ENCODE measurements at regions not wholly inside any gene's neighbourhood (a gene's known extent, or its start where the extent isn't known, plus 50 kb on each side); places are given as distances from the start of the nearest gene placed in this dataset.

DNA sequence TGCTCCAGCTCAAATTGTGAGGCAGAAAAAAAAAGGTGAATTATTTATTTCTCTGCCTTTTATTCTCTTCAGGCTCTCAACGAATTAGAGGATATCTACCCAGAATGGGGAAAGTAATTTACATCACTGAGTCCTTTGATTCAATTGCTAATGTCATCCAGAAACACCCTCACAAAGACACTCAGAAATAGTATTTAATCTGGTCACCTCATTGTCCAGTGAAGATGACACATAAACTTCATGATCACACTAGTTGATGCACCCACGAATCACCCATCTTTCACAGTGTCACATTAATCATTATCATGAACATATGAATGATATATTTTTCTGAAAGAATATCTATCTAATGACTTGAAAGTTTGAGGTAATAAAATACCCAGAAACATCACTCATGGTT lies 868.5 kb downstream of the BRINP3 start:
- TF ChIP-seq, protein P1, sequence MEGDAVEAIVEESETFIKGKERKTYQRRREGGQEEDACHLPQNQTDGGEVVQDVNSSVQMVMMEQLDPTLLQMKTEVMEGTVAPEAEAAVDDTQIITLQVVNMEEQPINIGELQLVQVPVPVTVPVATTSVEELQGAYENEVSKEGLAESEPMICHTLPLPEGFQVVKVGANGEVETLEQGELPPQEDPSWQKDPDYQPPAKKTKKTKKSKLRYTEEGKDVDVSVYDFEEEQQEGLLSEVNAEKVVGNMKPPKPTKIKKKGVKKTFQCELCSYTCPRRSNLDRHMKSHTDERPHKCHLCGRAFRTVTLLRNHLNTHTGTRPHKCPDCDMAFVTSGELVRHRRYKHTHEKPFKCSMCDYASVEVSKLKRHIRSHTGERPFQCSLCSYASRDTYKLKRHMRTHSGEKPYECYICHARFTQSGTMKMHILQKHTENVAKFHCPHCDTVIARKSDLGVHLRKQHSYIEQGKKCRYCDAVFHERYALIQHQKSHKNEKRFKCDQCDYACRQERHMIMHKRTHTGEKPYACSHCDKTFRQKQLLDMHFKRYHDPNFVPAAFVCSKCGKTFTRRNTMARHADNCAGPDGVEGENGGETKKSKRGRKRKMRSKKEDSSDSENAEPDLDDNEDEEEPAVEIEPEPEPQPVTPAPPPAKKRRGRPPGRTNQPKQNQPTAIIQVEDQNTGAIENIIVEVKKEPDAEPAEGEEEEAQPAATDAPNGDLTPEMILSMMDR (IDR thresholded peaks at IDR 0.05), result no peak
- TF ChIP-seq POLR2A (IDR thresholded peaks at IDR 0.05), result no peak
- WGBS, 2 donors, result 61 to 70% methylated on average over 2 of the region's 2 CpGs
- H3K4me3 ChIP-seq (ENCODE audit: low read depth, poor library complexity, severe bottlenecking), result no peak overlapping the region
- DNase-seq (ENCODE audit: low spot score in 2 of 2), result no peak
- intact Hi-C loops (cut with DNase I; ENCODE audit: low total_unique reads), result no loop called here

DNA sequence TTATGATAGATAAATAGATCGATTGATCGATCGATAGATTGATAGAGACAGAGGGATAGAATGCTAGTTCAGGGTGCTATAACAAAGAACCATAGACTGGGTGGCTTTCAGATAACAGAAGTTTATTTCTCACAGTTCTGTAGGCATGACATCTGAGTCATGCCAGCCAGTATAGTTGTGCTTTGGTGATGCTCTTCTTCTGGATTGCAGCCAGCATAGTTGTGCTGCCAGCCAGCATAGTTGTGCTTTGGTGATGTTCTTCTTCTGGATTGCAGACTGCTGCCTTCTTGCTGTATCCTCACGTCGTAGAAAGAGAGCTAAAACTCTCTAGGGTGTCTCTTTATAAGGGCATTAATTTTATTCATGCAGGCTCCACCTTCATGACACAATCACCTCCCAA lies 860.8 kb downstream of the BRINP3 start:
- 68 to 73% methylated on average over 5 of the region's 5 CpGs for WGBS, 2 donors
- no peak overlapping the region for H3K4me3 ChIP-seq (ENCODE audit: low read depth, poor library complexity, severe bottlenecking)
- intact Hi-C loops (cut with DNase I; ENCODE audit: low total_unique reads), result no loop called here
- DNase-seq (ENCODE audit: low spot score in 2 of 2), result no peak
- TF ChIP-seq POLR2A (IDR thresholded peaks at IDR 0.05), result no peak
- TF ChIP-seq, protein P1 (IDR thresholded peaks at IDR 0.05), result no peak

DNA sequence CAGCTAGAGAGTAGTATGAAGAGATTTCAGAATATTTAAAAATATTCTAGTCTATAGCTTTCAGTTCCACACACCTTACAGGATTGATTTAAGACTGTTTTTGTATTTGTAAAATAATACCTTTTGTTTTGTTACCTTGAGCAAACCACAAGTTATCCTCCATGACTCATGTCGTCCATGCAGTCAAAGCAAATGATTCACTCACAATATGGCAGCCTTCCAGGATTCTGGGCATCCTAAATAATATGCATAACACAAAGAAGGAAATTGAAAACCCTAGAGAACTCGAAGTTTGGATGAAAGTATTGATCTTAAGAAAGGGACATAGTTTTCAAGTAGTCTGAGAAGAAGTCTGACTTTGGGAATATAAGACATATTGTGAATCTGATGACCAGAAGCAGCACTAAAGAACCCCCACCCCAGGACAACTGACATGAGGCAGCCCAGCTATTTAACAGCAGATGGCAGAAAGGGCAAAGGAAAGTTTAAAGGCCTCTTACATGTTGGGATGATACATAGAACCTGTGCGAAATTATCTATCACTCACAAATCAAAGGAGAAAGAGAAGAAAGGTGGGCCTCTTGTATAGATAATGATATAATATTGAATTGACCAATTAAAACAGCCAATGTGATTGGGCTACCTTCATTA lies 857.9 kb downstream of the BRINP3 start:
- 44 to 51% methylated on average over 3 of the region's 3 CpGs for WGBS, 2 donors
- H3K4me3 ChIP-seq (ENCODE audit: low read depth, poor library complexity, severe bottlenecking), result no peak overlapping the region
- no peak for TF ChIP-seq POLR2A (IDR thresholded peaks at IDR 0.05)
- TF ChIP-seq, protein P1 (IDR thresholded peaks at IDR 0.05), result no peak
- intact Hi-C loops (cut with DNase I; ENCODE audit: low total_unique reads), result no loop called here
- DNase-seq (ENCODE audit: low spot score in 2 of 2), result no peak

DNA sequence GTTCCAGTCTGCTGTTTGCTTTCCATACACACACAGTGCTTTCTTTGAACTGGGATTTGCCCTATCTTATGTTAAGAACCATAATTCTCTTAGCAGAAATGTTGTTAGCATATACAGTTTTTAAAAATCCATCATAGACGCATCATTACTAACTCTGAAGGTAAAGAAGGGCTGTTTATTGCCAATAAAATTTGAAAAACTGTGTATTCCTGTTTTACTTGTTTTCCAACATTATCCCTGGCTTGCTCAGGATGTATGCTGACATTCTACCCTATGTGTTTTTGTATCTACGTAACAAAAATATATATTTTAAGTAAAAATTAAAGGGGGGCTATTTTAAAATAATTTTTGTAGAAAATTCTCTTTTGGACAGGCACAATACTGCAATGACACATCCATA lies 857.2 kb downstream of the BRINP3 start:
- intact Hi-C loops (cut with DNase I; ENCODE audit: low total_unique reads), result no loop called here
- TF ChIP-seq, protein P1 (IDR thresholded peaks at IDR 0.05), result no peak
- TF ChIP-seq POLR2A (IDR thresholded peaks at IDR 0.05), result no peak
- WGBS, 2 donors, result 61 to 65% methylated on average over 2 of the region's 2 CpGs
- DNase-seq (ENCODE audit: low spot score in 2 of 2), result no peak
- no peak overlapping the region for H3K4me3 ChIP-seq (ENCODE audit: low read depth, poor library complexity, severe bottlenecking)

DNA sequence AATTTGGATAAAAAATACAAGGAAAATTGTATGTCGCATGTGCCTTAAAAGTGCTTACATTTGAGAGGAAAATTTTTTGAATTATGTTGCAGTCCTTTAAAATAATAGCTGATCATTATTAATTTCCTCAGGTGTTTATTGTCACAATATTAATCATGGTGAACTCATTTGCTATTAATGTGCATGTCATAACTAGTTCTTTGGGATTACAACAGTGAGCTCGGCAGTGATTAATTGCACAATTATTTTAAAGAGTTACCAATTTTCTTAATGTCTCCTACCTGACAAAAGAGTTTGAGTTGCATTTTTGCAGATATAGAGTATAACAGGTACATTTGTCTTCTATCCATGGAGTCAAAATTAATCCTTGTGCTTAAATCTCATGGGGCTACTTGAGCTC lies 854.3 kb downstream of the BRINP3 start:
- intact Hi-C loops (cut with DNase I; ENCODE audit: low total_unique reads), result no loop called here
- TF ChIP-seq, protein P1 (IDR thresholded peaks at IDR 0.05), result no peak
- TF ChIP-seq POLR2A (IDR thresholded peaks at IDR 0.05), result no peak
- 71 to 79% methylated on average over 2 of the region's 2 CpGs for WGBS, 2 donors
- no peak overlapping the region for H3K4me3 ChIP-seq (ENCODE audit: low read depth, poor library complexity, severe bottlenecking)
- no peak for DNase-seq (ENCODE audit: low spot score in 2 of 2)

DNA sequence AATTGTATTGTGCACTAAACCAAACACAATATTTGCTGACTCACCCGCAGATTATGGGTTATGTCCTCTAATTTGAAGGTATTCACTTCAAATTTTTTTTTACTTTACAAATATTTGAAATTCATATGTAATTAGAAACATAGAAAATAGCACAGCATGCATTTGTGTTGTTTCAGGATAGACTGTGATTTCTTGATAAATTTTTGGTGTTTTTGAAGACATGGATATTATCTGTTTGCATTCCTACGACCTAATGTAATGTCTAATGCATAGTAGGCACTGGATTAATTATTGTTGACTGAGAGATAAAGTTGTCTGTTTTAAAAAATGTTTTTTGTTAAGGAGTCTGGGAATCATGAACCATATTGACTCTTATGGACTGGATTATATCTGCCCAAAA lies 850.2 kb downstream of the BRINP3 start:
- DNase-seq (ENCODE audit: low spot score in 2 of 2), result no peak
- TF ChIP-seq, protein P1 (IDR thresholded peaks at IDR 0.05), result no peak
- no peak for TF ChIP-seq POLR2A (IDR thresholded peaks at IDR 0.05)
- intact Hi-C loops (cut with DNase I; ENCODE audit: low total_unique reads), result no loop called here
- H3K4me3 ChIP-seq (ENCODE audit: low read depth, poor library complexity, severe bottlenecking), result no peak overlapping the region
- WGBS, 2 donors, result 70 to 74% methylated on average over 2 of the region's 2 CpGs
